H1 (cell line): ENCODE measurements at regions not wholly inside any gene's neighbourhood (a gene's known extent, or its start where the extent isn't known, plus 50 kb on each side); places are given as distances from the start of the nearest gene placed in this dataset.

Experiments used
- SIX5 ChIP-seq: IDR thresholded peaks from 2 replicates; pipeline ENCODE4 v1.6.1; 2011; ENCODE audit warnings: mild to moderate bottlenecking, low read depth, low read length
- ZNF274 ChIP-seq: IDR thresholded peaks from 2 replicates; pipeline ENCODE4 v1.7.0; 2012; ENCODE audit warnings: low read length, borderline replicate concordance; ENCODE audit errors: extremely low read depth

DNA sequence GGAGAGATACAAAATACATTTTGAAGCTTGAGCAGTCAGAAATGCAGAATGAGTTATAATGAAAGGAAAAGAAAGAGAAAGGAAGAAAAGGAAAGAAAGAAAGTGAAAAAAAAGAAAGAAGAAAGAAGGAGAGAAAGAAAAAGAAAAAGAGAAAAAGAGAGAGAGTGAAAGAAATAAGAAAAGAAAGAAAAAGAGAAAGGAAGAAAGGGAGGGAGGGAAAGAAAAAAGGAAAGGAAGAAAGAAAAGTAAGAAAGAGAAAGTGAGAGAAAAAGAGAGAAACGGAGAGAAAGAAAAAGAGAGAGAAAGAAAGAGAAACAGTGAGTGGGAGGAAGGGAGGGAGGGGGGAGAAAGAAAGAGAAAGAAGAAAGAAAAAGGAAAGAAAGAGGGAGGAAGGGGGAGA is 549.9 kb downstream of the GALC start (continued):
- TF ChIP-seq SIX5 (no peak), ZNF274 (no peak)
- TF ChIP-seq, all 59 proteins: peak for 0
